ENCODE measurements at regions not wholly inside any gene's neighbourhood (a gene's known extent, or its start where the extent isn't known, plus 50 kb on each side); places are given as distances from the start of the nearest gene placed in this dataset.
"Not testable (repeated sequence)": the region's sequence is repeated elsewhere in the genome, so short reads cannot be mapped to it uniquely, and the experiment has no call there.

GRCh38 chr13:46472384-46472783 lies 80.6 kb upstream of the LRCH1 start:
- Histone ChIP-seq H3K36me3 (ENCODE audit: control insufficient read depth, insufficient read depth, low read length) (no peaks in the 10 kb centered on the region), H3K9me3 (ENCODE audit: control insufficient read depth, low read length) (no peaks in the 10 kb centered on the region), H3K4me2 (ENCODE audit: low read length) (no peak overlapping the region), H2AFZ (no peak overlapping the region), H3K79me2 (no peaks in the 10 kb centered on the region), H3K4me1 (no peaks in the 10 kb centered on the region), H3K27ac (no peak overlapping the region), H3K9ac (no peak overlapping the region), H3K27me3 (ENCODE audit: control insufficient read depth, insufficient read depth, low read length) (no peaks in the 10 kb centered on the region), H3K4me3 (ENCODE audit: low read depth, low read length) (no peak overlapping the region)
- no peak for TF ChIP-seq CTCF (IDR thresholded peaks at IDR 0.05)

- H3K9ac ChIP-seq; H2AFZ ChIP-seq; H3K36me3 ChIP-seq (ENCODE audit: control insufficient read depth, insufficient read depth, low read length); H3K9me3 ChIP-seq (ENCODE audit: control insufficient read depth, low read length); H3K4me3 ChIP-seq (ENCODE audit: low read depth, low read length); H3K27ac ChIP-seq; H3K27me3 ChIP-seq (ENCODE audit: control insufficient read depth, insufficient read depth, low read length); H3K4me1 ChIP-seq; H3K4me2 ChIP-seq (ENCODE audit: low read length); H3K79me2 ChIP-seq: not testable (repeated sequence)
These were observed 82.6 kb upstream of the RUBCNL start for GRCh38 chr13:46469699-46470098.

GRCh38 chr13:46468570-46469463 lies 81.8 kb upstream of the RUBCNL start:
- TF ChIP-seq CTCF (IDR thresholded peaks at IDR 0.05): no peak
- Histone ChIP-seq H3K9ac (no peak overlapping the region), H2AFZ (no peak overlapping the region), H3K27ac (no peak overlapping the region), H3K36me3 (ENCODE audit: control insufficient read depth, insufficient read depth, low read length) (no peaks in the 10 kb centered on the region), H3K79me2 (no peaks in the 10 kb centered on the region), H3K4me1 (no peaks in the 10 kb centered on the region), H3K9me3 (ENCODE audit: control insufficient read depth, low read length) (no peaks in the 10 kb centered on the region), H3K4me2 (ENCODE audit: low read length) (no peak overlapping the region), H3K4me3 (ENCODE audit: low read depth, low read length) (no peak overlapping the region), H3K27me3 (ENCODE audit: control insufficient read depth, insufficient read depth, low read length) (no peaks in the 10 kb centered on the region)

GRCh38 chr13:46467694-46468093 lies 80.6 kb upstream of the RUBCNL start:
- H2AFZ ChIP-seq; H3K27ac ChIP-seq; H3K9me3 ChIP-seq (ENCODE audit: control insufficient read depth, low read length); H3K4me3 ChIP-seq (ENCODE audit: low read depth, low read length); H3K36me3 ChIP-seq (ENCODE audit: control insufficient read depth, insufficient read depth, low read length); H3K4me1 ChIP-seq; H3K4me2 ChIP-seq (ENCODE audit: low read length); H3K9ac ChIP-seq; H3K79me2 ChIP-seq; H3K27me3 ChIP-seq (ENCODE audit: control insufficient read depth, insufficient read depth, low read length): not testable (repeated sequence)

GRCh38 chr13:46466074-46466473 lies 79.0 kb upstream of the RUBCNL start:
- H3K4me3 ChIP-seq (ENCODE audit: low read depth, low read length); H3K9me3 ChIP-seq (ENCODE audit: control insufficient read depth, low read length); H2AFZ ChIP-seq; H3K4me1 ChIP-seq; H3K27ac ChIP-seq; H3K9ac ChIP-seq; H3K4me2 ChIP-seq (ENCODE audit: low read length); H3K79me2 ChIP-seq; H3K36me3 ChIP-seq (ENCODE audit: control insufficient read depth, insufficient read depth, low read length); H3K27me3 ChIP-seq (ENCODE audit: control insufficient read depth, insufficient read depth, low read length): not testable (repeated sequence)

GRCh38 chr13:46463719-46464118 lies 76.7 kb upstream of the RUBCNL start:
- no peaks in the 10 kb centered on the region for H3K79me2 ChIP-seq
- H3K27ac ChIP-seq: no peak overlapping the region
- no peak for TF ChIP-seq CTCF (IDR thresholded peaks at IDR 0.05)
- no peaks in the 10 kb centered on the region for H3K9me3 ChIP-seq (ENCODE audit: control insufficient read depth, low read length)
- H3K27me3 ChIP-seq (ENCODE audit: control insufficient read depth, insufficient read depth, low read length): no peaks in the 10 kb centered on the region
- H3K36me3 ChIP-seq (ENCODE audit: control insufficient read depth, insufficient read depth, low read length): no peaks in the 10 kb centered on the region
- H2AFZ ChIP-seq: no peak overlapping the region
- no peaks in the 10 kb centered on the region for H3K4me1 ChIP-seq
- no peak overlapping the region for H3K4me3 ChIP-seq (ENCODE audit: low read depth, low read length)
- no peak overlapping the region for H3K4me2 ChIP-seq (ENCODE audit: low read length)
- H3K9ac ChIP-seq: no peak overlapping the region

- not testable (repeated sequence) for H2AFZ ChIP-seq; H3K27me3 ChIP-seq (ENCODE audit: control insufficient read depth, insufficient read depth, low read length); H3K9ac ChIP-seq; H3K27ac ChIP-seq; H3K79me2 ChIP-seq; H3K36me3 ChIP-seq (ENCODE audit: control insufficient read depth, insufficient read depth, low read length); H3K9me3 ChIP-seq (ENCODE audit: control insufficient read depth, low read length); H3K4me1 ChIP-seq; H3K4me3 ChIP-seq (ENCODE audit: low read depth, low read length); H3K4me2 ChIP-seq (ENCODE audit: low read length)
These were observed 73.2 kb upstream of the RUBCNL start for GRCh38 chr13:46460223-46460622.

- H3K9me3 ChIP-seq (ENCODE audit: control insufficient read depth, low read length); H3K79me2 ChIP-seq; H3K36me3 ChIP-seq (ENCODE audit: control insufficient read depth, insufficient read depth, low read length); H3K4me2 ChIP-seq (ENCODE audit: low read length); H3K27me3 ChIP-seq (ENCODE audit: control insufficient read depth, insufficient read depth, low read length); H3K4me3 ChIP-seq (ENCODE audit: low read depth, low read length); H3K9ac ChIP-seq; H2AFZ ChIP-seq; H3K27ac ChIP-seq; H3K4me1 ChIP-seq: not testable (repeated sequence)
These were observed 70.2 kb upstream of the RUBCNL start for GRCh38 chr13:46457255-46457654.

- not testable (repeated sequence) for H3K27ac ChIP-seq; H3K9me3 ChIP-seq (ENCODE audit: control insufficient read depth, low read length); H3K4me1 ChIP-seq; H2AFZ ChIP-seq; H3K79me2 ChIP-seq; H3K4me2 ChIP-seq (ENCODE audit: low read length); H3K27me3 ChIP-seq (ENCODE audit: control insufficient read depth, insufficient read depth, low read length); H3K4me3 ChIP-seq (ENCODE audit: low read depth, low read length); H3K36me3 ChIP-seq (ENCODE audit: control insufficient read depth, insufficient read depth, low read length); H3K9ac ChIP-seq
These were observed 68.9 kb upstream of the RUBCNL start for GRCh38 chr13:46455924-46456323.
